Mucosa of descending colon (tissue), 3 donors: ENCODE measurements at regions not wholly inside any gene's neighbourhood (a gene's known extent, or its start where the extent isn't known, plus 50 kb on each side); places are given as distances from the start of the nearest gene placed in this dataset.

Experiments
- ATAC-seq: fragments of 200-7000 bp; cut with Tn5 transposase; one replicate; pipeline ENCODE4 v1.9.1; 2020; ENCODE audit warnings: mild to moderate bottlenecking, moderate library complexity
- DNase-seq, 3 donors: peaks; one replicate each; pipeline ENCODE4 v3.0.0-alpha.2; 2020
- H3K36me3 ChIP-seq: fragments of 200-600 bp; one replicate; pipeline ENCODE4 v1.8.0; 2021; ENCODE audit warnings: low read depth, mild to moderate bottlenecking
- H3K4me1 ChIP-seq: fragments of 200-600 bp; one replicate; pipeline ENCODE4 v1.8.0; 2021; ENCODE audit warnings: low read depth, mild to moderate bottlenecking
- H3K4me3 ChIP-seq: fragments of 200-600 bp; one replicate; pipeline ENCODE4 v1.8.0; 2021; ENCODE audit warnings: mild to moderate bottlenecking
- H3K9me3 ChIP-seq: fragments of 200-600 bp; one replicate; pipeline ENCODE4 v1.8.0; 2021; ENCODE audit warnings: mild to moderate bottlenecking
- CTCF ChIP-seq: fragments of 200-600 bp; IDR thresholded peaks from one replicate; pipeline ENCODE4 v1.8.0; 2022; ENCODE audit warnings: antibody characterized with exemption, mild to moderate bottlenecking
- intact Hi-C, 2 donors: fragments of 100-400 bp; cut with DNase I in 1 of 2; cut with micrococcal nuclease in 1 of 2; formaldehyde crosslinking; loops; one replicate each; pipeline versions ENCODE4 v1.11.0 to v1.11.1; 2022; cut with DNase I, micrococcal nuclease
- donor health status: DM: no; HTN: no; CAD: no; lungs with moderate emphysema.
- donor health status: DM: no; HTN: no; CAD: no.
- donor health status: DM: no; HTN: yes; CAD: no.

DNA sequence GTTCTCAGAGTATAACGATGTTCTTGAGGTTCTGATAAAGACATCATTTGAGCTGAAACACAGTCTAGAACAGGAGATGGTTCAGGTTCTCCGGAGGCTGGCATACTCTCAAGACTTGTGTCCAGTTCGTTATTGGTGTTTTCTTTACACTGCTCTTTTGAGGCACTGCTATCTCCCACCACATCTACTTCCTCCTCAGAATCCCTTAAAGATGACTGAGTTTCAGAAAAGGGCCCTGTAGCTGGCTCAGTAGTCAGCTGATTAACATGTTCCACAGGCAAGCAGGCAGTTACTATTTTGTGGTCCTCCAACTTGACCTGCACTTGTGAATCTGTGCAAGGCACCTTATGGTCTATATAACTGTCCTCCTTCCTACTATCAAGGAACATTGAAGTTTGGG, 50.2 kb downstream of the ZZZ3 start:
- intact Hi-C loops, result no loop called here
- ATAC-seq (no peak), DNase-seq (no peak)
- no peak for TF ChIP-seq CTCF
- Histone ChIP-seq H3K9me3 (no peaks in the 10 kb centered on the region), H3K4me1 (no peaks in the 10 kb centered on the region), H3K4me3 (no peak overlapping the region), H3K36me3 (no peaks in the 10 kb centered on the region)

GRCh38 chr1:77631751-77632150, 50.7 kb downstream of the ZZZ3 start:
- no peaks in the 10 kb centered on the region for H3K4me1 ChIP-seq
- H3K9me3 ChIP-seq, result no peaks in the 10 kb centered on the region
- no peak for DNase-seq
- no peak overlapping the region for H3K4me3 ChIP-seq
- no peak for TF ChIP-seq CTCF
- ATAC-seq, result no peak
- intact Hi-C loops, result no loop called here
- no peaks in the 10 kb centered on the region for H3K36me3 ChIP-seq

- intact Hi-C loops, result no loop called here
- Histone ChIP-seq H3K4me3 (no peak overlapping the region), H3K36me3 (no peaks in the 10 kb centered on the region), H3K4me1 (no peaks in the 10 kb centered on the region), H3K9me3 (no peaks in the 10 kb centered on the region)
- no peak for ATAC-seq
- no peak for TF ChIP-seq CTCF
- no peak for DNase-seq
Observed at GRCh38 chr1:77631302-77631701, 51.2 kb downstream of the ZZZ3 start.

GRCh38 chr1:77627978-77628570, 54.4 kb downstream of the ZZZ3 start:
- no peak for ATAC-seq
- no peaks in the 10 kb centered on the region for H3K36me3 ChIP-seq
- intact Hi-C loops, result no loop called here

DNA sequence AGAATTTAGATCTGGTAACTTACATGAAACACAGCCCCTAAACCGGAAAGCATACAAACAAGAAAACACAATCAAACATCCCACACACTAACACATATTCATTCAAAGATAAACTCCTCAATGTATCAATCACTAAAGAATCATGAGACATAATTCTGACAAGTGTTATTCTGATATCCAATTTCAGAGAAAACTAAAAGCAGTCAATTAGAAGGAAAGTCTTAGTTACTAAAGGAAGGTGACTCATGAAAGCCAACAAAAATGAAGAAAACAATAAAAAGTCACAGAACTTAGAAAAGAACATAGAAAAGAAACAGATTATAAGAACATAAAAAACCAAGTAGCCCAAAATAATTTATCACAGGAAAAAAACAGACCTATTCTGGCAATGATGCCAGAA, 57.2 kb downstream of the ZZZ3 start:
- H3K9me3 ChIP-seq, result no peaks in the 10 kb centered on the region
- peaks cover 3% of the 10 kb centered on the region for H3K4me1 ChIP-seq
- no peak overlapping the region for H3K4me3 ChIP-seq
- TF ChIP-seq CTCF, result no peak
- intact Hi-C loops, result no loop called here
- DNase-seq (no peak), ATAC-seq (no peak)
- H3K36me3 ChIP-seq, result no peaks in the 10 kb centered on the region

More at GRCh38 chr1:77627978-77628570, 54.4 kb downstream of the ZZZ3 start:
- no peak overlapping the region for H3K4me3 ChIP-seq
- H3K9me3 ChIP-seq, result no peaks in the 10 kb centered on the region
- H3K4me1 ChIP-seq, result no peaks in the 10 kb centered on the region
- TF ChIP-seq CTCF, result no peak
- no peak for DNase-seq

DNA sequence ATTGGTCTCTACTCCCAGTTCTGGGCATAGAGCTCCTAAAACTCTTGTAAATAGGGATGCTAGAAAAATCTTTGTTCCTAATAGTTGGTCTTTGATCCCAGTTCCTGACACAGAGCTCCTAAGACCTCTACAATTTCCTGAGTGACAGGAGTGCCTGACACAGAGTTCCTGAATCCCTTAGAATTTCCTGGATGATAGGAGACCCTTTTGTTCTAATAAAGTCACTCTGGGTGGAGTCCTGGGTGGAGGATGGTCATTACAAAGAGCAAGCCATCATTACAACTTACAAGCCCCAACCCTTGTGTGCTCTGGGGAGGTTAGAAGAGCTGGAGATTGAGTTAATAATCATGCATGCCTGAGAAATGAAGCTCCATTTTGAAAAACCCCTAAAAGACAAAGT, 58.4 kb downstream of the ZZZ3 start:
- no peak for TF ChIP-seq CTCF
- no peaks in the 10 kb centered on the region for H3K36me3 ChIP-seq
- no peaks in the 10 kb centered on the region for H3K9me3 ChIP-seq
- H3K4me3 ChIP-seq, result no peak overlapping the region
- DNase-seq (no peak), ATAC-seq (no peak)
- H3K4me1 ChIP-seq, result peaks cover 3% of the 10 kb centered on the region
- intact Hi-C loops, result no loop called here
